ENCODE measurements at regions not wholly inside any gene's neighbourhood (a gene's known extent, or its start where the extent isn't known, plus 50 kb on each side); places are given as distances from the start of the nearest gene placed in this dataset.

DNA sequence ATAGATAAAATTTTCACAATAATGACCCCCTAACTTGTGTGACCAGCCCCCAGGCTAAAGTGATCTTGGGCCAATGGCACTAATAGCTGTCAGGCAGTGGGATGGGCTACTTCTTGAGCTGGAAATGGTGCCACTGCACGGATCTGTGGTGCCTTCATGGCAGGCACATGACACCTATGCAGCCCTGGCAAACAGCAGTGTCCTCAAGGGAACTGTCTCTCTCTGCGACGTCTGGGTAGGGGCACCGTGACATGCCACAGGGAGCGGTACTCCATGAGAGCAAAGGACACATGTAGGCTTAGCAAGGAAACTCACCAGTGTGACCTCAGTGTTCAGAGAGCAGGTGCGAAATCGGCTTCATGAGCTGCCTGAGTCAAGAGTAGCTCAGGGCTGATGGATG, 161.7 kb upstream of the TWIST2 start:
- CTCF ChIA-PET = no interaction called here
- TF ChIP-seq, protein P1, sequence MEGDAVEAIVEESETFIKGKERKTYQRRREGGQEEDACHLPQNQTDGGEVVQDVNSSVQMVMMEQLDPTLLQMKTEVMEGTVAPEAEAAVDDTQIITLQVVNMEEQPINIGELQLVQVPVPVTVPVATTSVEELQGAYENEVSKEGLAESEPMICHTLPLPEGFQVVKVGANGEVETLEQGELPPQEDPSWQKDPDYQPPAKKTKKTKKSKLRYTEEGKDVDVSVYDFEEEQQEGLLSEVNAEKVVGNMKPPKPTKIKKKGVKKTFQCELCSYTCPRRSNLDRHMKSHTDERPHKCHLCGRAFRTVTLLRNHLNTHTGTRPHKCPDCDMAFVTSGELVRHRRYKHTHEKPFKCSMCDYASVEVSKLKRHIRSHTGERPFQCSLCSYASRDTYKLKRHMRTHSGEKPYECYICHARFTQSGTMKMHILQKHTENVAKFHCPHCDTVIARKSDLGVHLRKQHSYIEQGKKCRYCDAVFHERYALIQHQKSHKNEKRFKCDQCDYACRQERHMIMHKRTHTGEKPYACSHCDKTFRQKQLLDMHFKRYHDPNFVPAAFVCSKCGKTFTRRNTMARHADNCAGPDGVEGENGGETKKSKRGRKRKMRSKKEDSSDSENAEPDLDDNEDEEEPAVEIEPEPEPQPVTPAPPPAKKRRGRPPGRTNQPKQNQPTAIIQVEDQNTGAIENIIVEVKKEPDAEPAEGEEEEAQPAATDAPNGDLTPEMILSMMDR (IDR thresholded peaks at IDR 0.05; ENCODE audit: control extremely low read depth, extremely low read depth, low read depth, missing control alignments) = no peak
- POLR2A ChIA-PET = no interaction called here
- DNase-seq (ENCODE audit: extremely low spot score) = no peak

DNA sequence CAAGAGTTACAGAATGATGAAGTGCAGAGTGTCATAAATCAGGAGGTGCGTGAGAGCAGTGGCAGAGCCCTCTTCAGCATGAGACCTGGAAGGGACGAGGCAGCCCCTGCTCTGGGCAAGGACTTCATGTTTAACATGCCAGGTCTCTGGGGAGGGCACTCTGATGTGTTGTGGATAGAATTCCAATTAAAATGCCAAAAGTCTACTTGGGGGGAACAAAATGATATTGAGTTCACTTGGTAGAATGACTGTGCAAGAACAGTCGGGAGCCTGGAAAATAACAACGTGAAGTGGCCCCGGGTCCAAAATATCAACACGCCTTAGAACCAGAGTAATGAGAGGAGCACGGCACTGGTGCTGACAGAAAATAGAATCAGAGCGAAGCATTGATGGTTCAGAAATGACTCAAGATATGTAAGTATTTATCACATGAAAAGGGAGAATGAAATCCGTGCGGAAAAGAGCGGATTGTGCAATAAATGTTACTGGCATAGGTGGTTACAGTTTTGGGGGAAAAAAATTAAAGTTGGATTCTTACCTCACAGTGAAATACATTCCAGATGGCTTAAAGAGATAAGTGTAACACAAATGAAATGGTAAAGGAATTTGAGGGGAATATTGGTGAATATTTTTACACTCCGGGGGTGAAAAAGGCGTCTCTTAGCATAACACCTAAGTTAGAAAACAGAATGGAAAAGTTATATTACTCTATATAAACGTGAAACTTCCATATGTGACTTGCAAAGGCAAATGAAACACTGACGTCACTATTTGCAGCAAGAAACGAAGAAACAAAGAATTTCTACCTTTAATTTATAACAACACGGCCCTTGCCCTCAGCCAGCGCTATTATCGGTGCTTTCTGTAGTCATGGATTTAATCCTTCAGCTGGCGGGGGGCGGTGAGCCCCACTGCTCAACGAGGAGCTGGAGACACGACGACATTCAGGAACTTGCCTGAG, 159.4 kb upstream of the TWIST2 start:
- CTCF ChIA-PET = no interaction called here
- TF ChIP-seq, protein P1 (IDR thresholded peaks at IDR 0.05; ENCODE audit: control extremely low read depth, extremely low read depth, low read depth, missing control alignments) = no peak
- POLR2A ChIA-PET = no interaction called here
- DNase-seq (ENCODE audit: extremely low spot score) = no peak

DNA sequence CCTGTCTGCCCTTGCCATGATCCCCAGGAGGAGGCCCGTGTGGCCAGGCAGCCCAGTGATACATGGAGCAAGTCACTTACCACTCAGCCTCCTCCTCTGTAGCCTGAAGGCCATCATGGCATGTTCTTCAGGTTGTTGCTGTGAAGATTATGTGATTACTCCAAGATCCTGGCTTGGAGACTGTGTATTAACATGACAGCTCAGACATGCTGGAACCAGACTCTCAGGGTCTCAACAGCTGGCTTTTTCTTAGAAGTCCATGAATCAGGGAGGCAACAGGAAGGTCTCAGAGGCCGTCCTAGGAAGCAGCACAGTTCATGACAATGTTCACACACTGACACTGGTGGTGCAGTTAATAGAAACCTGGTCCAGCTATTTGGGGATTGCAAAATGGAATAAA, 158.6 kb upstream of the TWIST2 start:
- DNase-seq (ENCODE audit: extremely low spot score) = no peak
- CTCF ChIA-PET = no interaction called here
- POLR2A ChIA-PET = no interaction called here
- TF ChIP-seq, protein P1 (IDR thresholded peaks at IDR 0.05; ENCODE audit: control extremely low read depth, extremely low read depth, low read depth, missing control alignments) = no peak

DNA sequence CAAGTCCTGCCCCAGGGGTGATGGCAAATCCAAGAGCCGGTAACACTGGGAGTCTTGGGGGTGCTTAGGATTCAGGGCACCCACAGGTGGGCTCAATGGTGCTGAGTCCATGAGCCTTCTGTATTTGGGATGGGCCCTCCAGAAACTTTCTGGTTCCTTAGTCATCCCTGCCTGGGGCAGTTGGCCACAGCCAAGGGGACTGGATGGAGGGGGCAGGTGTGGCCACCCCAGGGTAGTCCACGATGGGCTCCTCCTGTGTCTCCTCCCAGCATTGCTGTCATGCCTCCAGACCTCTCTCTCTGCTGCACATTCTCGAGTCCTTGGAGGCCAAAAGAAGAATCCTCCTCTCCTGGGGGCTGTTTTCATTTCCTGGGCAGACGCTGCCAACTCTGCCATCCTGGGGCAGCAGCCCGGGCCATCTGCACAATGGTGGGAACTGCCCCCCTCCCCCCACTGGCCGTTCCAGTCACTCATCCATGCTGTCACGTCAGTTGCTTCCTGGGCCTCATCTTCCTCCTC, 158.0 kb upstream of the TWIST2 start:
- TF ChIP-seq, protein P1 (IDR thresholded peaks at IDR 0.05; ENCODE audit: control extremely low read depth, extremely low read depth, low read depth, missing control alignments) = no peak
- DNase-seq (ENCODE audit: extremely low spot score) = no peak
- CTCF ChIA-PET = no interaction called here
- POLR2A ChIA-PET = no interaction called here

DNA sequence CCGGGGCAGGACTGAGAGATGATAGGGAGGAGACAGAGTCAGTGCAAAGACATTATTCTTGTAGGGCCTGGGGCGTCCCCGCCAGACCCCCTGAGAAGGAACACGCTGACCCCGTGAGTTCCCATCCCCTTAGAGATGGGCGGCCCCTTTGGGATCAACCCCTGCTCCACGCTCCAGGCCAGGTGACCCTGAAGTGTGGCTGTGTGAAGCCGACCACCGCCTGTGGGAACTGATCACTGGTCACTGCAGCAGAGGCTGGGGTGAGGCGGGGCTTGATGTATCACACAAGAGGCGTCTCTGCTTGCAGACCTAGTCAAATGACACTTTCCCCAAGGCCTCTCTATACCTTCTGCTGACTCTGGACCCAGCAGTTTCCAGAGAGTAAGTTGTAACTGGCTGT, 157.4 kb upstream of the TWIST2 start:
- TF ChIP-seq, protein P1 (IDR thresholded peaks at IDR 0.05; ENCODE audit: control extremely low read depth, extremely low read depth, low read depth, missing control alignments) = no peak
- ChIA-PET CTCF (no interaction called here), POLR2A (no interaction called here)
- no peak for DNase-seq (ENCODE audit: extremely low spot score)

DNA sequence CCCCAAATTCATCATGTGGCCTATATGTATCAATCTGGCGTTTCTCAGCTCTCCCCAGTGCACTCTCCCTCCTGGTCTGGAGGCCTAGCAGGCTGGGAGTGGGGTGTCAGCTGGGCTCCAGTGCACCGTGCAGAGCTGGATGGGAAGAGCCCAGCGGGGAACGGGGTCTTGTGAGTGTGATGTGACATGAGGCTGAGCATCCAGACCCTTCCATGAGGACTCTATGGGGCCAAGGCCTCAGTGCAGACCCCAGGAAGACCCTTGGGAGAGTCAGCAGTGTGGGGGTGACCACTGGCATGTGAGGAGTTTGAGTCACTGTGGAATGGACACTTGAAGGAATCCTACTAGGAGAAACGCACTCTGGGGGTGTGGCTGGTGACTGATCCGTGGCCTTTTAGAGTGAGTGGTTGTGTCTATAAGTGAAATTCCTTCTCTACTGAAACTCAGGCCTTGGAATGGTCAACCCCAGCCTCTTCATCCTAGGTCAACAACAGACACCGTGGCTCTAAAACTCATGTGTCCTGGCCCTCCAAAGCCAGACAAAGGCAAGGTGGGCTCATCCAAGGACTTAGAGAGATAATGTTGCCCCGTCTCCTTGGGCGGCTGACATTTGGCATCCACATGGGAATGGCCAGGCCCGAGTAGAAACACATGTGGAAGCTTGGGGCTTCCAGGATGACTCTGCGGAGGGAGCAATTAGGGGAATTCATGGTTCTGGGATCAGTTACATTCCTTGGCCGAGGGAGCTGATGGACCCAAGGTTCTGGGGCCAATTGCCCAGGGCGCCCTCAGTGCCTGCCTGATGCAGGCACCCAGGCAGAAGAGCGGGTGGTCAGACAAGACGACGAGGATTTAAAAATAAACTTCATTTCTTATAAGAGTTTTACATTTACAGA, 156.0 kb upstream of the TWIST2 start:
- TF ChIP-seq, protein P1 (IDR thresholded peaks at IDR 0.05; ENCODE audit: control extremely low read depth, extremely low read depth, low read depth, missing control alignments) = no peak
- ChIA-PET CTCF (no interaction called here), POLR2A (no interaction called here)
- DNase-seq (ENCODE audit: extremely low spot score) = no peak
